Neural cell (in vitro differentiated cells): ENCODE measurements at regions not wholly inside any gene's neighbourhood (a gene's known extent, or its start where the extent isn't known, plus 50 kb on each side); places are given as distances from the start of the nearest gene placed in this dataset.

Experiments
- H2AFZ ChIP-seq: fragments of 200-600, 300-800 bp; sonication (generic), shearing (Covaris generic); 2 replicates; pipeline ENCODE4 v1.6.0; 2014; ENCODE audit warnings: low read depth, mild to moderate bottlenecking, antibody characterized with exemption, low read length, moderate library complexity
- H3F3A ChIP-seq: fragments of 200-600 bp; shearing (Covaris generic); 2 replicates; pipeline ENCODE4 v1.6.1; 2016; ENCODE audit warnings: mild to moderate bottlenecking, moderate library complexity, mixed read lengths, antibody characterized with exemption, low read length; ENCODE audit not compliant: insufficient read depth, poor library complexity, severe bottlenecking
- H3K27ac ChIP-seq: fragments of 200-600, 300-800 bp; sonication (generic), shearing (Covaris generic); 2 replicates; pipeline ENCODE4 v1.5.1; 2014; ENCODE audit warnings: mild to moderate bottlenecking, low read length, moderate library complexity
- H3K27me3 ChIP-seq: fragments of 300-800, 200-600 bp; sonication (generic), shearing (Covaris generic); 2 replicates; pipeline ENCODE4 v1.6.0; 2014; ENCODE audit warnings: mild to moderate bottlenecking, low read depth, low read length, moderate library complexity; ENCODE audit not compliant: insufficient read depth
- H3K36me3 ChIP-seq: fragments of 300-800, 200-600 bp; sonication (generic), shearing (Covaris generic); 2 replicates; pipeline ENCODE4 v1.5.1; 2014; ENCODE audit warnings: mild to moderate bottlenecking, antibody characterized with exemption, low read length, moderate library complexity; ENCODE audit not compliant: insufficient read depth
- H3K4me2 ChIP-seq: fragments of 300-800, 200-600 bp; sonication (generic), shearing (Covaris generic); 2 replicates; pipeline ENCODE4 v1.6.0; 2014; ENCODE audit warnings: mild to moderate bottlenecking, low read length
- H3K4me3 ChIP-seq: fragments of 300-800, 200-600 bp; sonication (generic), shearing (Covaris generic); 2 replicates; pipeline ENCODE4 v1.5.1; 2014; ENCODE audit warnings: mild to moderate bottlenecking, low read length, moderate library complexity
- H3K79me2 ChIP-seq: fragments of 200-600 bp; shearing (Covaris generic); replicated peaks from 2 replicates; pipeline ENCODE4 v1.6.0; 2014; ENCODE audit warnings: mild to moderate bottlenecking, low read length, moderate library complexity; ENCODE audit not compliant: insufficient read depth
- H3K9ac ChIP-seq: fragments of 300-800, 200-600 bp; sonication (generic), shearing (Covaris generic); 2 replicates; pipeline ENCODE4 v1.6.1; 2016; ENCODE audit warnings: mild to moderate bottlenecking, low read length, mixed read lengths
- H3K9me2 ChIP-seq: fragments of 200-600 bp; shearing (Covaris generic); 2 replicates; pipeline ENCODE4 v1.6.1; 2016; ENCODE audit warnings: mild to moderate bottlenecking, low read length, mixed read lengths; ENCODE audit not compliant: insufficient read depth
- H3K9me3 ChIP-seq: fragments of 200-600, 300-800 bp; sonication (generic), shearing (Covaris generic); 2 replicates; pipeline ENCODE4 v1.6.1; 2016; ENCODE audit warnings: mild to moderate bottlenecking, mixed run types, low read length, moderate library complexity, mixed read lengths
- H4K20me1 ChIP-seq: fragments of 200-600 bp; shearing (Covaris generic); 2 replicates; pipeline ENCODE4 v1.6.1; 2016; ENCODE audit warnings: mild to moderate bottlenecking, mixed run types; ENCODE audit not compliant: insufficient read depth
- CTCF ChIP-seq: fragments of 450-650 bp; IDR thresholded peaks from 2 replicates; pipeline ENCODE4 v1.5.1; 2014; ENCODE audit warnings: antibody characterized with exemption, mild to moderate bottlenecking, moderate library complexity; ENCODE audit not compliant: poor library complexity, severe bottlenecking
- EP300 ChIP-seq: fragments of 450-650 bp; conservative IDR thresholded peaks from 2 replicates; pipeline ENCODE4 v1.6.1; 2014; ENCODE audit warnings: antibody characterized with exemption, mild to moderate bottlenecking, moderate library complexity; ENCODE audit not compliant: poor library complexity, severe bottlenecking
- EZH2 ChIP-seq: fragments of 200-600, 300-800 bp; shearing (Covaris generic), sonication (generic); IDR thresholded peaks from 2 replicates; pipeline ENCODE4 v1.6.1; 2014; ENCODE audit warnings: antibody characterized with exemption, low read length, borderline replicate concordance, mild to moderate bottlenecking; ENCODE audit not compliant: insufficient read depth, poor library complexity, severe bottlenecking
- MXI1 ChIP-seq: fragments of 450-650 bp; conservative IDR thresholded peaks from 2 replicates; pipeline ENCODE4 v1.6.1; 2014; ENCODE audit warnings: antibody characterized with exemption, mild to moderate bottlenecking; ENCODE audit not compliant: poor library complexity, severe bottlenecking
- POLR2AphosphoS5 ChIP-seq: IDR thresholded peaks from 2 replicates; pipeline ENCODE4 v1.6.1; 2012
- RAD21 ChIP-seq: fragments of 450-650 bp; conservative IDR thresholded peaks from 2 replicates; pipeline ENCODE4 v1.6.1; 2014; ENCODE audit warnings: antibody characterized with exemption, mild to moderate bottlenecking, moderate library complexity
- REST ChIP-seq: IDR thresholded peaks from 2 replicates; pipeline ENCODE4 v1.6.1; 2012; ENCODE audit warnings: borderline replicate concordance
- SMC3 ChIP-seq: fragments of 450-650 bp; conservative IDR thresholded peaks from 2 replicates; pipeline ENCODE4 v1.6.1; 2014; ENCODE audit warnings: antibody characterized with exemption, mild to moderate bottlenecking, moderate library complexity; ENCODE audit not compliant: poor library complexity
- TAF1 ChIP-seq: IDR thresholded peaks from 2 replicates; pipeline ENCODE4 v1.6.1; 2012; ENCODE audit warnings: low read depth

GRCh38 chr9:109974918-109975276 lies 194.9 kb downstream of the PALM2AKAP2 start:
- TF ChIP-seq TAF1 (no peak), SMC3 (no peak), POLR2AphosphoS5 (no peak), EP300 (no peak), REST (no peak), EZH2 (no peak), RAD21 (no peak), MXI1 (no peak), CTCF (no peak)
- H3K9me2 ChIP-seq, result no peaks in the 10 kb centered on the region

GRCh38 chr9:109975574-109976295 lies 195.7 kb downstream of the PALM2AKAP2 start:
- H3K4me2 ChIP-seq, result no peak overlapping the region
- no peak for TF ChIP-seq SMC3
- TF ChIP-seq MXI1, result no peak
- no peak for TF ChIP-seq TAF1
- no peak for TF ChIP-seq REST
- TF ChIP-seq RAD21, result no peak
- no peak for TF ChIP-seq POLR2AphosphoS5
- TF ChIP-seq EZH2, result no peak
- no peak for TF ChIP-seq EP300
- no peak for TF ChIP-seq CTCF
- H3F3A ChIP-seq, result no peaks in the 10 kb centered on the region
- H3K36me3 ChIP-seq, result no peaks in the 10 kb centered on the region
- H3K9ac ChIP-seq, result no peak overlapping the region
- no peaks in the 10 kb centered on the region for H3K27me3 ChIP-seq
- H3K79me2 ChIP-seq, result no peaks in the 10 kb centered on the region
- no peak overlapping the region for H2AFZ ChIP-seq
- H4K20me1 ChIP-seq, result no peaks in the 10 kb centered on the region
- H3K27ac ChIP-seq, result no peak overlapping the region
- H3K4me3 ChIP-seq, result no peak overlapping the region
- no peaks in the 10 kb centered on the region for H3K9me3 ChIP-seq
- no peaks in the 10 kb centered on the region for H3K9me2 ChIP-seq

More at GRCh38 chr9:109974918-109975276, 194.9 kb downstream of the PALM2AKAP2 start:
- H3K9me3 ChIP-seq, result no peaks in the 10 kb centered on the region
- H3K27me3 ChIP-seq, result no peaks in the 10 kb centered on the region
- H4K20me1 ChIP-seq, result no peaks in the 10 kb centered on the region
- H3K4me2 ChIP-seq, result no peak overlapping the region
- H3K4me3 ChIP-seq, result no peak overlapping the region
- no peak overlapping the region for H3K27ac ChIP-seq
- no peak overlapping the region for H3K9ac ChIP-seq
- no peaks in the 10 kb centered on the region for H3F3A ChIP-seq
- no peaks in the 10 kb centered on the region for H3K36me3 ChIP-seq
- no peaks in the 10 kb centered on the region for H3K79me2 ChIP-seq
- no peak overlapping the region for H2AFZ ChIP-seq
